ENCODE measurements at regions not wholly inside any gene's neighbourhood (a gene's known extent, or its start where the extent isn't known, plus 50 kb on each side); places are given as distances from the start of the nearest gene placed in this dataset.

DNA sequence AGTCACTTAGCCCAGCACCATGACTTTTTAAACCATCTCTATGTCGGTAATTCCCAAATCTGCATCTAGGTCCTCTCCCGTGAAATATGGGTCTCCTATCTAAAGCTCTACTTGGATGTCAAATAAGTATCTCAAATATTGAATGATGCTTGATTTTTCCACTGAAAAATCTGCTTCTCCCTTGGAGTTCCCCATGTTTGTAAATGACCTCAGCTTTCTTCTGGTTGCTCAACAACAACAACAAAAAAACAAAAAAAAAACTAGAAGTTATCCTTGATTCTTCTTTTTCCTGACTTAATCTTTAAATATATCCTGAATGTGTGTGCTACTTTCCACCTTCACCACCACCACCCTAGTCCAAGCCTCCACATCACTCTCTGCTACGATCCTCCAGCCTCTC, 307.5 kb upstream of the UBE2E2 start:
- Histone ChIP-seq H3K36me3 (ENCODE audit: control insufficient read depth, insufficient read depth, low read length) (no peaks in the 10 kb centered on the region), H3K4me3 (ENCODE audit: low read depth, low read length) (no peak overlapping the region), H3K27me3 (ENCODE audit: control insufficient read depth, insufficient read depth, low read length) (no peaks in the 10 kb centered on the region)
- ChIA-PET CTCF (no interaction called here), POLR2A (no interaction called here)
- DNase-seq (ENCODE audit: low read depth) = no peak
- TF ChIP-seq, protein P1, sequence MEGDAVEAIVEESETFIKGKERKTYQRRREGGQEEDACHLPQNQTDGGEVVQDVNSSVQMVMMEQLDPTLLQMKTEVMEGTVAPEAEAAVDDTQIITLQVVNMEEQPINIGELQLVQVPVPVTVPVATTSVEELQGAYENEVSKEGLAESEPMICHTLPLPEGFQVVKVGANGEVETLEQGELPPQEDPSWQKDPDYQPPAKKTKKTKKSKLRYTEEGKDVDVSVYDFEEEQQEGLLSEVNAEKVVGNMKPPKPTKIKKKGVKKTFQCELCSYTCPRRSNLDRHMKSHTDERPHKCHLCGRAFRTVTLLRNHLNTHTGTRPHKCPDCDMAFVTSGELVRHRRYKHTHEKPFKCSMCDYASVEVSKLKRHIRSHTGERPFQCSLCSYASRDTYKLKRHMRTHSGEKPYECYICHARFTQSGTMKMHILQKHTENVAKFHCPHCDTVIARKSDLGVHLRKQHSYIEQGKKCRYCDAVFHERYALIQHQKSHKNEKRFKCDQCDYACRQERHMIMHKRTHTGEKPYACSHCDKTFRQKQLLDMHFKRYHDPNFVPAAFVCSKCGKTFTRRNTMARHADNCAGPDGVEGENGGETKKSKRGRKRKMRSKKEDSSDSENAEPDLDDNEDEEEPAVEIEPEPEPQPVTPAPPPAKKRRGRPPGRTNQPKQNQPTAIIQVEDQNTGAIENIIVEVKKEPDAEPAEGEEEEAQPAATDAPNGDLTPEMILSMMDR (IDR thresholded peaks at IDR 0.05; ENCODE audit: insufficient read depth, low read depth, low read length) = no peak

DNA sequence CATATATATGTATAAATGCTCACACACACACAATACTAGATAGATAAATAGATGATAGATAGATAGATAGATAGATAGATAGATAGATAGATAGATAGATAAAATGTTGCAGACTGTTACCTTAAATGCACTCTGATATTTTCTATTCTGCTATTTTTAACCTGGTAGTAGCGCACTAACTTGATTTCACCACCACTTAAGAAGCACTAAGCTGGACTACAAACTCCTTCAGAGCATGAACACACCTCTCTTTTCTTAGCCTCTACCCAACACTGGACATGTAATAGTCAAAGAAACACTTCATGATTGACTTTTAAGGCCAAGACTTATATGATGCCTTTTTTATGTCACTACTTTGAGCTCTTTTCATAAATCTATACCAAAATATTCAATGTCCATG, 304.6 kb upstream of the UBE2E2 start:
- Histone ChIP-seq H3K27me3 (ENCODE audit: control insufficient read depth, insufficient read depth, low read length) (no peaks in the 10 kb centered on the region), H3K36me3 (ENCODE audit: control insufficient read depth, insufficient read depth, low read length) (no peaks in the 10 kb centered on the region), H3K4me3 (ENCODE audit: low read depth, low read length) (no peak overlapping the region)
- POLR2A ChIA-PET = no interaction called here
- DNase-seq (ENCODE audit: low read depth) = no peak
- TF ChIP-seq, protein P1 (IDR thresholded peaks at IDR 0.05; ENCODE audit: insufficient read depth, low read depth, low read length) = no peak
- CTCF ChIA-PET = no interaction called here

DNA sequence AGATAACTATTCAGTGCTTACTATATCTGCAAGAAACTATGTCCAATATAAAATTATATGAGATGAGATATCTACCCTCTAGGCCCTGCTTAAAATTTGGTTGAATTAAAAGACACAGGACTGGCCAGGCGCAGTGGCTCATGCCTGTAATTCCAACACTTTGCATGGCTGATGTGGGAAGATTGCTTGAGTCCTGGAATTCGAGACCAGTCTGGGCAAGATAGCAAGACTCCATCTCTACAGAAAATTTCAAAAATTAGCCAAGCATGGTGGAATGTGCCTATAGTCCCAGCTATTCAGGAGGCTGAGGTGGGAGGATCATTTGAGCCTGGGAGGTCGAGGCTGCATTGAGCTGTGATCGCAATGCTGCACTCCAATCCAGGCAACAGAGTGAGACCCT, 303.7 kb upstream of the UBE2E2 start:
- TF ChIP-seq, protein P1 (IDR thresholded peaks at IDR 0.05; ENCODE audit: insufficient read depth, low read depth, low read length) = no peak
- H3K4me3 ChIP-seq (ENCODE audit: low read depth, low read length) = no peak overlapping the region
- no peaks in the 10 kb centered on the region for H3K36me3 ChIP-seq (ENCODE audit: control insufficient read depth, insufficient read depth, low read length)
- CTCF ChIA-PET = no interaction called here
- POLR2A ChIA-PET = no interaction called here
- H3K27me3 ChIP-seq (ENCODE audit: control insufficient read depth, insufficient read depth, low read length) = no peaks in the 10 kb centered on the region
- DNase-seq (ENCODE audit: low read depth) = no peak

DNA sequence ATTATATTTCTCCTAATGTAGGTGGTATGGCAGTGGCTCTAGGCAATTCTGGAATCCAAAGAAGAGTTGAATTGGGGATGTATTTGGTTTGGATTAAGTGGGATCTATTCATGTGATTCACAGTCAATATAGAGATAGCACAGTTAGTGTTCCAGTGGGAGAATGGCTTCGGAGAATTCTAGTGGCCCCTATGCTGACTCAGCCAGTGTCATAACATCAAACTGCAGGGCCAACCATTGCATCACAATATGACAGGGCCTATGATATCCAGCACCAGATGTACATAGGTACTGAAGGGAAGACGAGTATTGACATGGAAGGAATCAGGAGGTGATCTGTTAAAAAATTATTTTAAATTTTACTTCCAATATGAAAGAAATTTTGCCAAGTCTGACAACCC, 302.8 kb upstream of the UBE2E2 start:
- TF ChIP-seq, protein P1 (IDR thresholded peaks at IDR 0.05; ENCODE audit: insufficient read depth, low read depth, low read length) = no peak
- ChIA-PET POLR2A (no interaction called here), CTCF (no interaction called here)
- Histone ChIP-seq H3K4me3 (ENCODE audit: low read depth, low read length) (no peak overlapping the region), H3K36me3 (ENCODE audit: control insufficient read depth, insufficient read depth, low read length) (no peaks in the 10 kb centered on the region), H3K27me3 (ENCODE audit: control insufficient read depth, insufficient read depth, low read length) (no peaks in the 10 kb centered on the region)
- no peak for DNase-seq (ENCODE audit: low read depth)

DNA sequence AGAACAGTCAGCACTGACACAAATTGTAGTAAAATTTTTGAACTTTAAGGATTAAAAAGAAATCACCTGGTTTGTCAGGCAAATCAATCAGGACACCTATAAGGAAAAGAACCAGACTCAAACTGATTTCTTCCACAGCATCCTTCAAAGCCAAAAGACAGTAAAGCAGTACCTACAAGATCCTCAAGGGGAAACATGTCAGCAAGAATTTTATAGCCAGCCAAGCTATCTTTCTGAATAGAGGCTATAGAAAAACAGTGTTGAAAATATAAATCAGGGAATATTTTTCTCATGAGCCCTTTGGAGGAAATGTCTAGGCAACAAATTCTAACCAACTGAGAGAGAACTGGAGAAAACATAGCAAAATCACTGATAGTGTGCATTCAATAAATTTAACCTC, 301.4 kb upstream of the UBE2E2 start:
- CTCF ChIA-PET = interaction anchor here (0.9 kb wide), 1 partner anchor 30 kb away, joined by 3 read pairs; no protein-coding TSS in a partner anchor
- no peaks in the 10 kb centered on the region for H3K27me3 ChIP-seq (ENCODE audit: control insufficient read depth, insufficient read depth, low read length)
- no peak for DNase-seq (ENCODE audit: low read depth)
- POLR2A ChIA-PET = no interaction called here
- TF ChIP-seq, protein P1 (IDR thresholded peaks at IDR 0.05; ENCODE audit: insufficient read depth, low read depth, low read length) = no peak
- H3K36me3 ChIP-seq (ENCODE audit: control insufficient read depth, insufficient read depth, low read length) = no peaks in the 10 kb centered on the region
- no peak overlapping the region for H3K4me3 ChIP-seq (ENCODE audit: low read depth, low read length)

Data from BJ (cell line).